ENCODE measurements at regions not wholly inside any gene's neighbourhood (a gene's known extent, or its start where the extent isn't known, plus 50 kb on each side); places are given as distances from the start of the nearest gene placed in this dataset.

DNA sequence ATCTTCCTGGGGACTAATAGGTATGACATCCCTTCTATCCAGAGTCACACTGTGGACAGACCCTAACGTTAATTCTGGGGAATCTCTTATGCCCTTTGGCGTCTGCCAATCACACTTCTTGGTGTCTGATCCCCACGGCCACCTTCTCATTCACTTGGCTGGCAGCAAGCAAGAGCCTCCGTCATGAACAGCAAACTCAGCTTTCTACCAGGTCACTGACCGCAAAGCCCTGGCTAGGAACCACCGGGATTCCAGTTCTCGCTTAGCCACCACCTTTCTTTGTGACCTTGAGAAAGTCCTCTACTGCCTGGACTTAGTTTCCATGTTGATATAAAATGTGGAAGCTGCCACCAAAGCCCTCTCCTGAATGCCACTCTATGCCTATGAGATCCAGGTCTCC, 67.7 kb upstream of the FCN1 start:
- TF ChIP-seq, protein P1, sequence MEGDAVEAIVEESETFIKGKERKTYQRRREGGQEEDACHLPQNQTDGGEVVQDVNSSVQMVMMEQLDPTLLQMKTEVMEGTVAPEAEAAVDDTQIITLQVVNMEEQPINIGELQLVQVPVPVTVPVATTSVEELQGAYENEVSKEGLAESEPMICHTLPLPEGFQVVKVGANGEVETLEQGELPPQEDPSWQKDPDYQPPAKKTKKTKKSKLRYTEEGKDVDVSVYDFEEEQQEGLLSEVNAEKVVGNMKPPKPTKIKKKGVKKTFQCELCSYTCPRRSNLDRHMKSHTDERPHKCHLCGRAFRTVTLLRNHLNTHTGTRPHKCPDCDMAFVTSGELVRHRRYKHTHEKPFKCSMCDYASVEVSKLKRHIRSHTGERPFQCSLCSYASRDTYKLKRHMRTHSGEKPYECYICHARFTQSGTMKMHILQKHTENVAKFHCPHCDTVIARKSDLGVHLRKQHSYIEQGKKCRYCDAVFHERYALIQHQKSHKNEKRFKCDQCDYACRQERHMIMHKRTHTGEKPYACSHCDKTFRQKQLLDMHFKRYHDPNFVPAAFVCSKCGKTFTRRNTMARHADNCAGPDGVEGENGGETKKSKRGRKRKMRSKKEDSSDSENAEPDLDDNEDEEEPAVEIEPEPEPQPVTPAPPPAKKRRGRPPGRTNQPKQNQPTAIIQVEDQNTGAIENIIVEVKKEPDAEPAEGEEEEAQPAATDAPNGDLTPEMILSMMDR (IDR thresholded peaks at IDR 0.05; ENCODE audit: control extremely low read depth, extremely low read depth, low read depth, missing control alignments): no peak
- no peak for DNase-seq (ENCODE audit: extremely low spot score)
- POLR2A ChIA-PET: no interaction called here
- CTCF ChIA-PET: interaction anchor here (0.7 kb wide), 1 partner anchor 10 kb away, joined by 3 read pairs; no protein-coding TSS in a partner anchor

DNA sequence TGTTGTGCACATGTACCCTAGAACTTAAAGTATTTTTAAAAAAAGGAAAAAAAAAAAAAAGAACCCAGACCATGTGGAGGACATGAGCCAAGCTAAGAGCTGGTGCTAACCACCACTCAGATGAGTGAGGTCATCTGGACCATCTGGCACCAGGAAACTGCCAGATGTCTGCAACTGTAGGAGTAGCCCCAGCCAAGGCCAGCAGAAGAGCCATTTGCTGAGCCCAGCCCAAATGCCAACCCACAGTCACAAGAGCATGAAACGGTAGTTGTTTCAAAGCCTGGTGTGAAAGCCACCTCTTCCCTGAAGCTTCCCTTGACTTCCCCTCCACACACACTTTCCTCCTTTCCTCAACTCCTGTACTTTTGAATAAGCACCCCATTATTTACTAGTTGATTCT, 69.2 kb upstream of the FCN1 start:
- ChIA-PET CTCF (no interaction called here), POLR2A (no interaction called here)
- DNase-seq (ENCODE audit: extremely low spot score): no peak
- TF ChIP-seq, protein P1 (IDR thresholded peaks at IDR 0.05; ENCODE audit: control extremely low read depth, extremely low read depth, low read depth, missing control alignments): no peak

GRCh38 chr9:134987376-134987775, 69.7 kb upstream of the FCN1 start:
- ChIA-PET CTCF (no interaction called here), POLR2A (no interaction called here)
- TF ChIP-seq, protein P1 (IDR thresholded peaks at IDR 0.05; ENCODE audit: control extremely low read depth, extremely low read depth, low read depth, missing control alignments): no peak
- DNase-seq (ENCODE audit: extremely low spot score): no peak

DNA sequence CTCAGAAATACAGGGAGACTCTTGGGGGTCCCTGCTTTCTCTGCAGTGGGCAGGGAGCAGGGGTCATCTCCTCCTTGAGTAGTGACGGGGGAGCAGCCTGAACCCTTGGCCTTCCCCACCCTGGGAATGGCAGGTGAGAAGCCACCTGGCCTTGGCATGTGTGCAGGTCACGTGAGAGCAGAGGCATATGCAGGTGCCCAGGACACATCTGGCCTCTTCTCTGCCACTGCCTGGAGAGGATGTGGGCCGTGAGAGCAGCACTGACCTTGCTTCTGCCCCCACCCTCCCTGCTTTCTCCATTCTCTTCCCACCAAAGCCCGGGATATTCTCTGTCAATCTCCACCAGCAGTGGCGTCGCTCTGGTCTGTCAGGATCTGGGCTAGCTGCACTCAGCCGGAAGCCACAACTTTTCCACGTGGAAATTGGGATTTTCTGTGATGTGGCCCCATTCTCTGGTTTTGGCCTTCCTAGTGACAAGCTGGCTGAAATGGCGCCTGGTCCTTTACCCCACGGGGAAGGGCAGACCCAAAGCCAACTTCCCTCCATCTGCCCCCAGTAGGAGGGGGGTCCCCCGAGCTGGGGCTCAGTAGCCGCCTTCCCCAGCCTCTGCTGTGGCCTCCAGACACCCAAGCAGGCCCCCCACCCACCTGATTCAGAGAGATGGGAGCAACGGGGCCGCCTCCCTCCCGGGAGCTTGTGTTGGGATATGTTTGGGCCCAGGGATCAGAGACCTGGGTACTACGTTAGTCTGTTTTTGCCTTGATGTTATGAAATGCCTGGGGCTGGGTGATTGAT, 70.4 kb upstream of the FCN1 start:
- DNase-seq (ENCODE audit: extremely low spot score): no peak
- TF ChIP-seq, protein P1 (IDR thresholded peaks at IDR 0.05; ENCODE audit: control extremely low read depth, extremely low read depth, low read depth, missing control alignments): no peak
- CTCF ChIA-PET: no interaction called here
- POLR2A ChIA-PET: no interaction called here

DNA sequence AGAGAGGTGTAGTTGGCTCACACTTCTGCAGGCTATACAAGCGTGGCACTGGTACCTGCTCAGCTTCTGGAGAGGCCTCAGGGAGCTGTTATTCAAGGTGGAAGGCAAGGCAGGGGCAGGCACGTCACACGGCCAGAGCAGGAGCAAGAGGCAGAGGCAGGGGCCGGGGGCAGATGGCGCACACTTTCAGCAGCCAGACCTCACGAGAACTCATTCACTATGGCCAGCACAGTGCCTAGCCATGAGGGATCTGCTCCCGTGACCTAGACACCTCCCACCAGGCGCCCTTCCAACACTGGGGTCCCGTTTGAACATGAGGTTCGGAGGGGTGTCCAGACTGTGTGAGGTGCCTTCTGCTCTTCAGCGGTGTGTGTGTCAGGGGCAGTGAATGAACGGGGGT, 71.0 kb upstream of the FCN1 start:
- ChIA-PET CTCF (no interaction called here), POLR2A (no interaction called here)
- TF ChIP-seq, protein P1 (IDR thresholded peaks at IDR 0.05; ENCODE audit: control extremely low read depth, extremely low read depth, low read depth, missing control alignments): no peak
- no peak for DNase-seq (ENCODE audit: extremely low spot score)

DNA sequence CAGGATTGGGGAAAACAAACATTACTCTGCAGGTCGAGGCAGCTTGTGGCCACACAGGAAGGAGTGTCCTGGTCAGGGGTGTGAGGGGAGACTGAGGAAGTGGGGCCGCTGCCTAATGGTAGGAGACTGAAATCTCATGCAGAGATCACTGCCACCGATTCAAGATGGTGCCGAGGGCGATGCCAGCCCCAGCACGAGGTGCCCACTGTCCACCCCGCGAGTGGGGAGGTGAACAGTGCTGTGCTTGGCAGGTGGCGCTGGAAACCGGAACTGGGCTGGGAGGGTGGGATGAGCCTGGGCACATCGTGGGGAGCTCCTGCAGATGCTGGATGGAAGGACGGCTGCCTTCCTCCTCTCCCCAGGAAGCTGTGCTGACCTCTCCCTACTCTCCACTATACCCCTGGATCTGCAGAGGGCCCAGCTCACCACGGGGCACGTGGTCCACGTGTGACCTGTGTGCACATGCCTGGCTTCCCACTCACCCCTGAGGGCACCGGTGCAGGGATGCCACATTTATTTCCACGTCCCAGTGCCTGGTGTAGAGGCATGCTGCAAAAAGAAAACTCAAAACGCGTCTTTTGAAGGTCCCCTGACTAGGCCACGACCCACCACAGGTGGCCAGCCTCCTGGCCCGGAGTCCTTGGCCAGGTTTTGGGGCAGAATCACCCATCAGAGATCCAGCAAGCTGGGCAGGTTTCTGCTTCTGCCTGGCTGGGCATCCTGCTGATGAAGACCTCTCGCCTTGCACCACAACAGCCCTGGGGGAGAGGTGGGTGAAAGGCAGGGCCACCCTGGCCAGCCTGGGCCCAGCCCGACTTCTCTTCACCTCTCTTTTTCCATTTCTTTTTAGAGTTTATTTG, 71.7 kb upstream of the FCN1 start:
- CTCF ChIA-PET: no interaction called here
- DNase-seq (ENCODE audit: extremely low spot score): no peak
- POLR2A ChIA-PET: no interaction called here
- TF ChIP-seq, protein P1 (IDR thresholded peaks at IDR 0.05; ENCODE audit: control extremely low read depth, extremely low read depth, low read depth, missing control alignments): no peak
